HL-60 (cell line): ENCODE measurements at regions not wholly inside any gene's neighbourhood (a gene's known extent, or its start where the extent isn't known, plus 50 kb on each side); places are given as distances from the start of the nearest gene placed in this dataset.

Source experiments
- DNase-seq, 2 experiments: peaks; one replicate each; pipeline ENCODE4 v3.0.0-alpha.2; 2010 to 2020; ENCODE audit warnings: low read depth in 1 of 2, low spot score in 1 of 2
- H3K27ac ChIP-seq: fragments of 250-450 bp; sonication (Bioruptor Pico); replicated peaks from 2 replicates; pipeline ENCODE4 v1.5.1; 2020; ENCODE audit warnings: mild to moderate bottlenecking, moderate library complexity
- H3K27me3 ChIP-seq: fragments of 250-450 bp; sonication (Bioruptor Pico); 2 replicates; pipeline ENCODE4 v1.5.1; 2021; ENCODE audit warnings: mild to moderate bottlenecking, moderate library complexity; ENCODE audit not compliant: insufficient read depth, poor library complexity, severe bottlenecking
- H3K4me3 ChIP-seq: replicated peaks from 2 replicates; pipeline ENCODE4 v1.5.1; 2011; ENCODE audit warnings: mild to moderate bottlenecking, control low read depth, low read length; ENCODE audit not compliant: insufficient read depth
- GABPA ChIP-seq: IDR thresholded peaks from 2 replicates; pipeline ENCODE4 v1.6.1; 2012; ENCODE audit warnings: low read depth
- POLR2AphosphoS5 ChIP-seq: IDR thresholded peaks from 2 replicates; pipeline ENCODE4 v1.6.1; 2012; ENCODE audit warnings: low read depth
- SPI1 ChIP-seq: IDR thresholded peaks from 2 replicates; pipeline ENCODE4 v1.6.1; 2012; ENCODE audit warnings: low read depth, mild to moderate bottlenecking, borderline replicate concordance
- TF ChIP-seq, protein P1 (sequence below): IDR thresholded peaks from 2 replicates; pipeline ENCODE4 v1.6.1; 2012; ENCODE audit warnings: low read depth; ENCODE audit not compliant: insufficient replicate concordance
- TF ChIP-seq, protein P2 (sequence below): IDR thresholded peaks from one replicate; pipeline ENCODE4 v1.5.1; 2011; ENCODE audit warnings: low read length, control low read depth, inconsistent platforms; ENCODE audit not compliant: insufficient read depth

DNA sequence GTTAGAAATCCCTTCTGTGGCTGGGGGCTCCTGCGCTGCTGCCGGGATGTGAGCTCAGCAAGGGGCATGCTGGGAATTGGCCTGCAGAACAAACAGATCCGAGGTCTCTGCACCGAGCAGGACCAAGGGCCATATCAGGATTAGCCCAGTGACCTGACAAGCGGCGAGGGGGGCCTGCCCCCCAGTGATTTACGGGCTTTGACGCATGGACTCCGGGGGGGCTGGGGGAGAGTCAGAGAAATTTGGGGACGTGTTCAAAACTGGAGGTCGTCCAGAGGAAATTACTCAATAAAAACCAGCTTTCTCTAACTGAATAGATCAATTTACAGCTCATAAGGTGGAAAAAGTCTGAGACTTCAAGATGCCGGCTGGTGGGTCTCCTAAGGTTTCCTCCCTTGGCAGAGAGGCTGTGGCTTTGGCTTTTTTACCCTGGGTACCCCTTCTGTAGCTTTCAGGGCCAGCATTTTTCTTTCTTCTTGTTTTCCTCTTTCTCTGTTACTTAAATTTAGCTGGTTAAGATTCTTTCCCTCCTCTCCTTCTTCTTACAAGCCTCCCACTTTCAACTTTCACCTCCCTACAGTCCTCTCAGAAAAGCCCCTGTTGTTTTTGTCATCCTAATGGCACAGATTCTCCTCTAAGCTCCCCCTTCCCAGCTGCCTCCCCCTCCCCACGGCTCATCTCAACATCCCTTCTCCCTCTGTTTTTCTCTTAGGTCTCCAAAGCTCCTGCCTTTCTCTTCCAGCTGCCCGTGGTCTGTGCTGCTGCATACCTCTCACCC is 551.0 kb downstream of the CCDC171 start:
- no peak overlapping the region for H3K4me3 ChIP-seq
- no peak for DNase-seq
- no peak overlapping the region for H3K27ac ChIP-seq
- TF ChIP-seq POLR2AphosphoS5, result no peak
- TF ChIP-seq, protein P1, sequence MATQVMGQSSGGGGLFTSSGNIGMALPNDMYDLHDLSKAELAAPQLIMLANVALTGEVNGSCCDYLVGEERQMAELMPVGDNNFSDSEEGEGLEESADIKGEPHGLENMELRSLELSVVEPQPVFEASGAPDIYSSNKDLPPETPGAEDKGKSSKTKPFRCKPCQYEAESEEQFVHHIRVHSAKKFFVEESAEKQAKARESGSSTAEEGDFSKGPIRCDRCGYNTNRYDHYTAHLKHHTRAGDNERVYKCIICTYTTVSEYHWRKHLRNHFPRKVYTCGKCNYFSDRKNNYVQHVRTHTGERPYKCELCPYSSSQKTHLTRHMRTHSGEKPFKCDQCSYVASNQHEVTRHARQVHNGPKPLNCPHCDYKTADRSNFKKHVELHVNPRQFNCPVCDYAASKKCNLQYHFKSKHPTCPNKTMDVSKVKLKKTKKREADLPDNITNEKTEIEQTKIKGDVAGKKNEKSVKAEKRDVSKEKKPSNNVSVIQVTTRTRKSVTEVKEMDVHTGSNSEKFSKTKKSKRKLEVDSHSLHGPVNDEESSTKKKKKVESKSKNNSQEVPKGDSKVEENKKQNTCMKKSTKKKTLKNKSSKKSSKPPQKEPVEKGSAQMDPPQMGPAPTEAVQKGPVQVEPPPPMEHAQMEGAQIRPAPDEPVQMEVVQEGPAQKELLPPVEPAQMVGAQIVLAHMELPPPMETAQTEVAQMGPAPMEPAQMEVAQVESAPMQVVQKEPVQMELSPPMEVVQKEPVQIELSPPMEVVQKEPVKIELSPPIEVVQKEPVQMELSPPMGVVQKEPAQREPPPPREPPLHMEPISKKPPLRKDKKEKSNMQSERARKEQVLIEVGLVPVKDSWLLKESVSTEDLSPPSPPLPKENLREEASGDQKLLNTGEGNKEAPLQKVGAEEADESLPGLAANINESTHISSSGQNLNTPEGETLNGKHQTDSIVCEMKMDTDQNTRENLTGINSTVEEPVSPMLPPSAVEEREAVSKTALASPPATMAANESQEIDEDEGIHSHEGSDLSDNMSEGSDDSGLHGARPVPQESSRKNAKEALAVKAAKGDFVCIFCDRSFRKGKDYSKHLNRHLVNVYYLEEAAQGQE, result no peak
- no peaks in the 10 kb centered on the region for H3K27me3 ChIP-seq

DNA sequence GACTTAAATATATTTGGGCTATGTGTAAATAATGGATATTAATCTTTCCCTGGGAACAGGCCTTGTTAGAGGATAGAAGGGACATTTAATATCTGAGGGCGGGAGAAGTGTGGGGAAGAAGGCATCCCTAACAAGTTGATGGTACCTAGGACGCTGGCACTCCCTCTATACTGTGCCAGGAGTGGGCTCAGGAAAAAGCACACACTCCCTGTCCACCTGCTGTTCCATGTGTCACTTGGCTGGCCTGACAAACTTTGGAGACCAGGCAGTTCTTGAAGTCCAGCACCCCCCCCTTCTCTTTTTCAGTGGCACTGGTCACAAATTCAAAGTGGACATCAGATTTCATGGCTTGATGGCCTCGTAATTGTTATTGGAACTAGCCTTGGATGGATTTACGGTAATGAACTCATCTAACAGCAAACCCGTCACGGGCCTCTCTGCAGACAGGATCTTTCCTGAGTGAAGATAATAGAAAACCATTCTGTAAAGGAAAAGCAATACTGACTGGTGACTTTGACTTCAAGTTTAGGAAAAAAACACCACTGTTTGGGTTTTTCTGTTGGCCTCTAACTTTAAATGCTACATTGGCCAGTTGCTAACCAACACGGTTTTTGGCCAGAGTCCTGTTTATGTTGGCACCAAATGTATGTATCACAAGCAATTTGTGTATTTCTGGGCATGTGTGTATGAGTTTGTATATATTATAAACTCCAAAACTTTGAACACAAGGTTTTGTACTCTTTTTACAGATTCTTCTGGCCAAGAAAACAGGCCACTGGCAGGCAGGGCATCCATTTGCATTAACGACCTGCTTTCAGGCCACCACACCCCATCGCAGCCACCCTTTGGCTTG is 552.6 kb downstream of the CCDC171 start:
- Histone ChIP-seq H3K27ac (no peak overlapping the region), H3K4me3 (no peak overlapping the region), H3K27me3 (no peaks in the 10 kb centered on the region)
- TF ChIP-seq POLR2AphosphoS5 (no peak), GABPA (no peak), SPI1 (no peak)
- TF ChIP-seq, protein P1, result no peak
- TF ChIP-seq, protein P2, sequence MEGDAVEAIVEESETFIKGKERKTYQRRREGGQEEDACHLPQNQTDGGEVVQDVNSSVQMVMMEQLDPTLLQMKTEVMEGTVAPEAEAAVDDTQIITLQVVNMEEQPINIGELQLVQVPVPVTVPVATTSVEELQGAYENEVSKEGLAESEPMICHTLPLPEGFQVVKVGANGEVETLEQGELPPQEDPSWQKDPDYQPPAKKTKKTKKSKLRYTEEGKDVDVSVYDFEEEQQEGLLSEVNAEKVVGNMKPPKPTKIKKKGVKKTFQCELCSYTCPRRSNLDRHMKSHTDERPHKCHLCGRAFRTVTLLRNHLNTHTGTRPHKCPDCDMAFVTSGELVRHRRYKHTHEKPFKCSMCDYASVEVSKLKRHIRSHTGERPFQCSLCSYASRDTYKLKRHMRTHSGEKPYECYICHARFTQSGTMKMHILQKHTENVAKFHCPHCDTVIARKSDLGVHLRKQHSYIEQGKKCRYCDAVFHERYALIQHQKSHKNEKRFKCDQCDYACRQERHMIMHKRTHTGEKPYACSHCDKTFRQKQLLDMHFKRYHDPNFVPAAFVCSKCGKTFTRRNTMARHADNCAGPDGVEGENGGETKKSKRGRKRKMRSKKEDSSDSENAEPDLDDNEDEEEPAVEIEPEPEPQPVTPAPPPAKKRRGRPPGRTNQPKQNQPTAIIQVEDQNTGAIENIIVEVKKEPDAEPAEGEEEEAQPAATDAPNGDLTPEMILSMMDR, result no peak
- DNase-seq, result no peak

DNA sequence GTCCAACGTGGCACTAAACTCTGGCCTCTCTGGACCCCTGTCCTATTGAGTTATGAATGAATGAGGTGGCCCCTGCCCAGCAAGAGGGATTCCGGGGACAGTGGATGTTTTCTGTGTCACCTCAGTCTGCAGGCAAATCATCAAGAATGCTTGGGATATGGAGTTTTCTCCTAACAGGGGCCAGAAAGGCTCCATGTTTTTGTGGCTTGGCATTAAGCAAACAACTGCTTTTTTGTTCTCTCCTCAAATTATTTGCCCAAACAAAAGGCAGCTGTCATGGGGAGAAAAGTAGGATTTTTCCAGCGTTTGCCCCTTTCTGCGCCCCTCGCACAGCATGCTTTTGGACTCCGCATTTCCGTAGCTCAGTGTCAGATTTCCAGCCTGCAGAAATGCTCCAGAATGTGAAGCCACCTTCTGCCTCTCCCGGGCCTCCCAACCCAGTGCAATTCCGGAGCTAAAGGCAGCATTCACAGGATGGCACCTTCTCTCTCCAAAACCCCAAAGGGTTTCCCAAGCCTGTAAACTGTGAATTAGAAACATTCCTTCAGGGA is 553.3 kb downstream of the CCDC171 start:
- Histone ChIP-seq H3K4me3 (no peak overlapping the region), H3K27me3 (no peaks in the 10 kb centered on the region), H3K27ac (no peak overlapping the region)
- TF ChIP-seq POLR2AphosphoS5, result no peak
- TF ChIP-seq, protein P1, result no peak
- TF ChIP-seq, protein P2, result no peak
- TF ChIP-seq SPI1, result no peak
- TF ChIP-seq GABPA, result no peak
- no peak for DNase-seq
